ENCODE measurements at regions not wholly inside any gene's neighbourhood (a gene's known extent, or its start where the extent isn't known, plus 50 kb on each side); places are given as distances from the start of the nearest gene placed in this dataset.

- TF ChIP-seq POLR2AphosphoS5 (IDR thresholded peaks at IDR 0.05; ENCODE audit: insufficient read depth, low read depth, low read length) (no peak), CTCF (IDR thresholded peaks at IDR 0.05; ENCODE audit: extremely low read depth in 1 of 2, insufficient read depth in 1 of 2, low read depth in 1 of 2, low read length in 2 of 2) (peak; percentile 73 to 89), POLR2A (IDR thresholded peaks at IDR 0.05; ENCODE audit: low read depth, low read length) (no peak), EZH2 (IDR thresholded peaks at IDR 0.05; ENCODE audit: borderline replicate concordance, low read depth, low read length, severe bottlenecking) (no peak)
Observed at GRCh38 chr14:86038387-86039042, 508.6 kb downstream of the FLRT2 start.
